GM19035 (cell line): ENCODE measurements at regions not wholly inside any gene's neighbourhood (a gene's known extent, or its start where the extent isn't known, plus 50 kb on each side); places are given as distances from the start of the nearest gene placed in this dataset.

Source experiments
- ATAC-seq: cut with Tn5 transposase; IDR thresholded peaks from one replicate; pipeline ENCODE4 v1.9.1; 2021; ENCODE audit not compliant: unreplicated experiment

DNA sequence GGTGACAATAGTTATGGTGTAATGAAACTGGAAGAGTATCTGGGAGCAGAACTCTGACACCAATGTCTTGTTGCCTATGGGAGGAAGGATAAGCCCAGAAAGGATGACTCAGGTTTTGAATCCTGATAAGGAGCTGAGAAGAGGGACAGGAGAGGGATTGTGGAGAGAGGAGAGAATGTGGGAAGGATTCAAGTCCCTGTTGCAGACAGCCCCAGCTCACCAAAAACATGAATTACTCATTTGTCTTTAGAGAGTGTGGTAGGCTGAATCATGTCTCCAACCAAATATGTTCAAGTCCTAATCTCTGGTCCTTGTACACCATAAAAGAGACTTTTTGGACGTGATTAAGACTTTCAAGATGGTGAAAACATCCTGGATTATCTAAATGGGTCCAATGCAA lies 206.9 kb upstream of the PHYHIPL start:
- no peak for ATAC-seq

DNA sequence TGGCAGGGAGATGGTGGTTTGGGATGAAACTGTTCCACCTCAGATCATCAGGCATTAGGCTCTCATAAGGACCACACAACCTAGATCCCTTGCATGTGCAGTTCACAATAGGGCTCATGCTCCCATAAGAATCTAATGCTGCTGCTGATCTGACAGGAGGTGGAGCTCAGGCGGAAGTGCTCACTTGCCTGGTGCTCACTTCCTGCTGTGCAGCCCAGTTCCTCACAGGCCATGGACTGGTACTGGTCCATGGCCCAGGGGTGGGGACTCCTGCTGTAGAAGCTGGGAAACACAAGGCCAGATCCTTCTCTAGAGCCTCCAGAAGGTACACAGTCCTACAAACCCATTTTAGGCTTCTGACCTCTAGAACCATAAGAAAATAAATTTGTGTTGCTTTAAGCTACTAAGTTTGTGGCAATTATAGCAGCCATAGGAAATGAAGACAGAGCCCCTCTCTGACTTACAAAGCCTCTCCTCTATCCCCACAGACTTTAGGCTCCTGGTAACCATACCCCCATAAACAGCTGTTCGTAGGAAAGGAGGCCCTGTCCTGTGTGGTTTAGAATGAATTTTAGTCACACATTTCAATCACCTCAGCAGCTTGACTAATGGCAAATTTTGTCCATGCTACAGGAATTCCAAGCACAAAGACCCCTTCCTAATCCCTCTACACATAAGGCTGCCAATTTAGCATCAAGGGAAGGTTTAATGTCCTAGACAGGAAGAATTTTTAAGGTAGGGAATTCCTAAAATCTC lies 206.1 kb upstream of the PHYHIPL start:
- no peak for ATAC-seq

DNA sequence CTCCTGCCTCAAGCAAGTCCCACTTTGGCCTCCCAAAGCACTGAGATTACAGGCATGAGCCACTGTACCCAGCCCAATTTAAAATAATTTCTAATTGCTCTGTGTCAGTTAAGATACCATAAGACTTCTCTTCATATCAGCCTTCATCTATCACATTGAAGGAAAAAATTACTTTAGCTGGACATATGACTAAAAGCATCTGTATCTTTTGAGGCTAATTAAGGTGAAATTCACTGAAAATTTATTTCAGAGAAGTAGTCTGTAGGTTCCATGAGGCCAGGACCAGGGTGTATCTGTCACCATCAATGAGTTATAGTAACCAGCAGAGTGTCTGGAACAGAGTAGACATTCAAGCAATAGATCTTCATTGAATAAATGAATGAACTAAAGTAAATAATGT lies 205.2 kb upstream of the PHYHIPL start:
- no peak for ATAC-seq

DNA sequence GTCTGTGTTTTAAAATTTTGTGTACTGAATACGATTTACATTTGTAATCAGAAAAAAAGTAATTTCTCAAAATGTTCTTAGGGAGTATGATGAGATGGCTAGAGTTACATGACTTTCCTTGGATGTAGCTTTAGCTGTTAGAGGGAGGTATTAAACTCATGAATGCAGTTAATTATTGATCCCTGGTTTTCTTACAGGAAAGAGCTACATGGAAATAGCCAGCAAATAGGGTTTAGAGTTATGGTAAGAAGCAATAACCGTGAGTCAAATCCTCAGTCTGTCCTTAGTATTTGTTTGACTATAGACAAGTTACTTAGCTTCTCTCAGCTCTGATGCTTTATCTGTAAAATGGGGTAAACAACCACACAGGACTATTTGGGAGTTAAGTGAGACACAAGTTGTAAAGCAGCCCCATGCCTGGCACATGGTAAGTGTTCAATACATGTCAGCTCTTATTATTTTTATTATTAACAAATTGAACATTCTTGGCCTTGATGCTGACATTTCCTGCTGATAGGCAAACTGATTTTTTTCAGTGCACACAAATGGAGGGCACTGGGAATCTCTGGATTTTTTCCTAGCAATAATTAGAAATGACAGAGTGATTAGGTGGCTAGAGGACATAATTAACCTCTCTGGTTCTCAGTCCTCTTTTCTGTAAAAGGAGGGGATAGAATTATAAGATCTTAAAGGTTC lies 204.5 kb upstream of the PHYHIPL start:
- no peak for ATAC-seq

DNA sequence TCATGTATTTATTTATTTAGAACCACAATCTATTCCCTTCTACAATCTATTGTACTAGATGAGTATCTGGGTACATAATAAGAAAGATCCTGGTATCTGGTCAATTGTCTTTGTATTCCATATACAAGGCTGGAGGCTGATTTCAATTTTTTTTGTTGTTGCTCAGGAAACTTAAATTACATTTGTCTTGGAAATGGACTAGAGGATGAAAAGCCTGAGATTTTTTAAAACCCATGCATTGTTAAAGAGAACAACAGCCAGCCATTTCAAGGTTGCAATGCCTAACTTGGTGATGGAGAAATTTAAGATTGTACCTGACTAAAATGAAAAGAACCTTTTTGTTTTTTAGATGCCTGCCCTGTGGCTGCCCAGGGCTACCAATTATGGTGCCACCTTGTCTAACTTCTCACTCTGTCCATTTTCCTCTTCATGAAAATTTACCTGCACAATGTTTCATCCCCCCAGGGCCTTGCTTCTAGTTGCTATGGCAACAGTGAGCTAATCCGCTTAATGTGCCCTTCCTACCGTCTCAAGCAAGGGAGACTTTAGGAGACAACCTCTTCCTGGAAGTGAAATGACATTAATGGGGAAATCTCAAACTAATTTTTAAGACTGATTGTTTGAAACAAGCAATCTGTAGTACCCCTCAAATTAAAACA lies 203.7 kb upstream of the PHYHIPL start:
- ATAC-seq = no peak

DNA sequence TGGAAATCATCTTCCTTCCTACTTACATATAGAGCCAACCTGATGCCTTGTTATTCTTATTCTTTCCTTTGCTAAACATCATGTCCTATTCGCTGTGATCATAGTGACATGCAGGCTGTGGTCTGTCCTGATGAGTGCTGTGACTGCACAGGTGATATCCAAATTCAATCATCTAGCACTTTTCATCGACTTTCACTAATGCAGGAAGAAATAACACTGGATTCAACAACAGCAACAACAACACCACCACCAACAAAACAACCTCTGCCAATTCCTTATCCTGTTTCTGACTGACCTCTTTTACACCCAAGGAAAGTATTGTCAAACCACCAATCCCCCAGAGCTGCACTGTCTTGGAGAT lies 203.2 kb upstream of the PHYHIPL start:
- no peak for ATAC-seq

DNA sequence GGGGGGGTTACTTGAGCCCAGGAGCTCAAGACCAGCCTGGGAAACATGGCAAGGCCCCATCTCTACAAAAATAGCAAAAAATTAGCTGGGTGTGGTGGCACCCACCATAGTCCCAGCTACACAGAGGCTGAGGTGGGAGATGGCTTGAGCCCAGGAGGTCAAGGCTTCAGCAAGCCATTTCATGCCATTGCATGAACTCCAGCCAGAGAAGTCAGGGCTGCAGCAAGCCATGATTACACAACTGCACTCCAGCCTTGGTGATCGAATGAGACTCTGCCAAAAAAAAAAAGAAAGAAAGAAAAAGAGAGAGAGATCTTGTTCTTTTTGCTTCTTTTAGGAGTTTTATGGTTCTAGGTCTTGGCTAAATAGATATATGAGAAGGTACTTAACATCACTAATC lies 200.2 kb upstream of the PHYHIPL start:
- ATAC-seq = no peak

DNA sequence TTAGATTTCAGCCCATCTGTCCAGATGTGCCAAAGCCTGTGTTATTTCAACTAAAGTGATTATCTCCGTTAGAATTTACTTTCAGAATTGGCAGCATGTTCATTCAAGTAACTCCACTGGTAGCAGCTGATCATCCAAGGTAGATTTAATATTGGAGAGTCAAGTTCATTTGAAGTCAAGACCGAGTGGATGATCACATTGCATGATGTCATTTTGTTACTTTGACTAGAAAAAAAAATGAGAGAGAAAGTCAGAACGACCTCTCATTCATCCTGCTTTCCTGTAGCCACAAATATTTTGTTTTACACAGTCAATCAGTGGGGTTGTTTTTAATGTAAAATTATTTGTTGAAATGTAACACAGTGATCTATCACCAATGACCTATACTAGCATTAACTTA lies 196.7 kb upstream of the PHYHIPL start:
- no peak for ATAC-seq

DNA sequence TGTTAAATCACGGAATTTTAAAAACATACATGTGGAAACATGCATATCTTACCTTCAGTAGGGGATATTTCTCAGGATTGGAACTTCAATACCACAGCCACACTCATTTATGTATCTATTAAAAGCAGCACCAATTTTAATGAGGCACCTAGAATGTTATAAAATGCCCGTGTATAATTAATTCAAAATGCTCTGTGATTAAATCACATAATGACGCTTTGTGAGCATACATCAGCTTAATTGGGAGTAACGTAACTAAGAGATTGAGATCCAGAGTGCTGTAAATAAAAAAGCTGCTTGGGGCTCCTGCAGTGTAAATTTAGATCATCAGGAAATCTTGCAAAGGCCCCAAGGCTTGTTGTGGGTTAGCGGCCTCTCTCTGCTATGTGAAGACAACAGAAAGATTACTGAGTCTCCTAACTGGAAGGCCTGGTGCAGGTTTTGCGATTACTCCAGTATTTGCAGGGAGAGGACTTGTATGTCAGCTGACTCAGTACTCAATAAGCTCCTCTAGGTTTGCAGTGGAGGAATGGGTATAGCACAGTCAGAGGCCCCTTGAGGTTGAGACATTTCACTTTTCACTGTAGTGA lies 195.5 kb upstream of the PHYHIPL start:
- ATAC-seq = no peak

DNA sequence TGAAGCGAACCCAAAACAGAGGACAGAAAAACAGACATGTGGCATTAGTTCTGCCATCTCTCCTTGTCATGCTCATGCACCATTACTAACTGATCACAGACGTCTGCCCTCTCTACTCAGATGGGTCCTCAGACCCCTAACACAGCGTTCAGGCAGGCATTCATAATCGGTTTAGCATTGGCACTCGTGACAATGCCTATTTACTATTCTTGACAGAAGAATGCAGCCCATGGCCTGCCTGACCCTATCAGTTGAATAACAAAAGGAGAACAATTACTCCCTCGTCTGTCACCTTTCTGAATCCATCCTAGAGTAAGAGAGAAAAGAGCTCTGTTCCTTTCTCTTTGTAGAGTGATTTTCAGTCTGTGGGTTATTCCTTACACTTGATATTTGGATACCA lies 194.6 kb upstream of the PHYHIPL start:
- ATAC-seq = no peak

DNA sequence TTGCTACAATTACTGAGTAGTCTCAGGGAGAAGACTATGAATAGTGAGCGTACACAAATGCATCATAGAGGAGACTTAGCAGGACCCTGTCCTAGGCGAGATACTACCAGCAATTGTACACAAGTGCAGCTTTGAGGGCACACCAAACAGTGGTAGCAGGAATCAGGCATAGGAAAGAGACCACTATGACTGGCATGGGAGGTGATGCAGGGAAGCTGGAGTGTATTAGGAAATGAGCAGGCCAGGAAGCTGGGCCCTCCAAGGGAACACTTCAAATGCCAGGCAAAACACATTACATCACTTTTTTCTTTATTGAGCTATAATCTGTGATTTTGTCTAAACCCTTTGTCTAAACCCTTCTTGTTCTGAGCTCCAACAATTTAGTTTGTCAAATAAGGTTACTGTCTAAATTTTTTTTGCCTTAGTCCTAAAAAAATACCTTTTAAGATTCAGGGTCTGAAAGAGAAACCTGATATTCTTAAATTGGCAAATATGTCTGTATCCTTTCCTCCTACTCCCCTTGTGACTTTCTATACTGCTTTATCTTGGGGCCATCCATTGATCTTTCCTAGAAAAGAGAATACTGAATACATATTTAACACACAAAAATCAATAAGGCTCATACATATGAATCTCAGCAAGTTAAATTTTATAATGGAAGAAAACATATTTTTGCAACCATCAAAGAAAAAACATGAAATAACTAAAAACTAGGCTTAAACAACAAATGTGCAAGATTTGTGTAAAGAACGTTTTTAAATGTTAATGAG lies 193.8 kb upstream of the PHYHIPL start:
- ATAC-seq = no peak

DNA sequence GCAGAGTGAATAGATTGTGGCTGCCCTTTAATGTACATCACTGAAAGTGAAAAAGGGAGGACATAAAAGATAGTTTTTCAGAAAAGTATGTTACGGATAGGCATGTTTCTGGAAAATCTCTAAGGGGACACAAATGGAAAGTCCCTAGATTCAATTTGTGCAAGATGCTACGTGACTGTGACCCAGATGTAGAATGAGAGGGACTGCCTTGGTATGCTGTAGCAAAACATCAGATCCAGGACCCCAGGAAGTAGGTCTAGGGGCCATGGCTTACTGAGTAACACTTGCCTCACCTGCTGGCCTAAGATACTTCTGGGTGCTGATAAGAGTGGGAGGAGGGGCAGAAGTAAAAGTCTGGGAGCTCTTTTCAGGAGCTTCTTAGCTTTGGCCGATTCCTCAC lies 191.2 kb upstream of the PHYHIPL start:
- no peak for ATAC-seq

DNA sequence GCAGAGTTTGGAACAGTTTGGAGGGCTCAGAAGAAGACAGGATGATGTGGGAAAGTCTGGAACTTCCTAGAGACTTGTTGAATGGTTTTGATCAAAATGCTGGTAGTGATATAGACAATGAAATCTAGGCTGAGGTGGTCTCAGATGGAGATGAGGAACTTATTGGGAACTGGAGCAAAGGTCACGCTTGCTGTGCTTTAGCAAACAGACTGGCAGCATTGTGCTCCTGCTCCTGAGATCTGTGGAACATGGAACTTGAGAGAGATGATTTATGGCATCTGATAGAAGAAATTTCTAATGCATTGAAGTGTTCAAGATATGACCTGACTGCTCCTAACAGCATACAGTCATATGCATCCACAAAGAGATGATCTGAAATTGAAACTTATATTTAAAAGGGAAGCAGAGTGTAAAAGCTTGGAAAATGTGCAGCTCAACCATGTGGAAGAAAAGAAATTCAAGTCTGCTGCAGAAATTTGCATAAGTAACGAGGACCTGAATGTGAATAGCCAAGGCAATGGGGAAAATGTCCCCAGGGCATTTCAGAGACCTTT lies 186.9 kb upstream of the PHYHIPL start:
- ATAC-seq = no peak

DNA sequence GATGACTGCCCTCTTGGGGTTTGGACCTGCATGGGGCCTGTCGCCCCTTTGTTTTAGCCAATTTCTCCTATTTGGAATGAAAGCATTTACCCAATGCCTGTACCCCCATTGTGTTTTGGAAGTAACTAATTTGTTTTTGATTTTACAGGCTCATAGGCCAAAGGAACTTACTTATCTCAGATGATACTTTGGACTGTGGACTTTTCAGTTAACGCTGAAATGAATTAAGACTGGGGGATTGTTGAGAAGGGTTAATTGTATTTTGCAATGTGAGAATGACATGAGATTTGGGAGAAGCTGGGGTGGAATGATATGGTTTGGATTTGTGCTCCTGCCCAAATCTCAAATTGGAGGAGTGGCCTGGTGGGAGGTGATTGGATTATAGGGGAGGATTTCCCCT lies 185.8 kb upstream of the PHYHIPL start:
- no peak for ATAC-seq

DNA sequence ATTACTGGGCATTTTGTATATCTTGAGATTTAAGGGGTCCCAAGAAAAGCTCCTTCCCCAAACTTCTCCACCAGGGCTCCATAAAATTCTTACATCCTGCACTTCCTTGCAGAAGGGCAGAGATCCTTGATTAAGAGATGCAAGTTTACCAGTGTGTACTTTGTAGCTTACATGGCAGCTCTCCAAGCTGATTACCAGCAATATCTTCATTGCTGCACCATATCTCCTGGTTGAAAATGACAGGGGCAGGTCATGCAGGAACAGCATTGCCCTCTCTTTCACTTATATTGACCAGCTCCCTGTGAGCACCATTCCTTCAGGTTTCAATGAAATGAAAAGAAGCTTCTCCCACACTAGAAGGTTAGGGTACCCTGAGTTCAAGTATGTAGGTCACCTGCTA lies 184.6 kb upstream of the PHYHIPL start:
- no peak for ATAC-seq

DNA sequence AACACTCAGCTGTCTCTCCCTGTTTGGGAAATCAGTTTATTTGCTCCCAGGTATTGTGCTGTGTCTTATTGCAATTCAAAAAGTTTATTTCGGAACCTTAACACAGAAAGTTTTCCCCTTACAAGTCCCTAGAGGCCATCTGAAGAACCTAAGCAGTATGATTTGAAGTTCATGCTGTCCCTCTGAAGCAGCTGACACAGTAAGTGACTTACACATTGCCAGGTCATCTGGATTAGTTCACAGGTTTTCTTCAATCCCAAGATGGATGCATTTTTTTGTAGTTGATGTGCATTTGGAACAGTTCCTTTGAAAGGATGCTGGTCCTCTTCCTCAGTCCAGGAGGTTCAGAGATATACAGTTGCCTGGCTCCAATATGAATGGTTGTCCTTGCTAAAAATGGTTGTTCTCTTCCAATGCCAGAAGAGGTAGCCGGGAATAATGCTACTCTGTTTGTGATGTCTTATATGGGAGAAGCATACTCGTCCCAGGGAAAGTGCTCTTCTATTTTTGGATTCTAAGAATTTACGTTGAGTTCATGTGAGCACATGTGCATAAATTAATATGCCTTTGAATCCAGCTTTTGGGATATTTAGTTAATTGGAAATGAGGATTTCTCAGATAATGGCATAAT lies 183.5 kb upstream of the PHYHIPL start:
- ATAC-seq = no peak

DNA sequence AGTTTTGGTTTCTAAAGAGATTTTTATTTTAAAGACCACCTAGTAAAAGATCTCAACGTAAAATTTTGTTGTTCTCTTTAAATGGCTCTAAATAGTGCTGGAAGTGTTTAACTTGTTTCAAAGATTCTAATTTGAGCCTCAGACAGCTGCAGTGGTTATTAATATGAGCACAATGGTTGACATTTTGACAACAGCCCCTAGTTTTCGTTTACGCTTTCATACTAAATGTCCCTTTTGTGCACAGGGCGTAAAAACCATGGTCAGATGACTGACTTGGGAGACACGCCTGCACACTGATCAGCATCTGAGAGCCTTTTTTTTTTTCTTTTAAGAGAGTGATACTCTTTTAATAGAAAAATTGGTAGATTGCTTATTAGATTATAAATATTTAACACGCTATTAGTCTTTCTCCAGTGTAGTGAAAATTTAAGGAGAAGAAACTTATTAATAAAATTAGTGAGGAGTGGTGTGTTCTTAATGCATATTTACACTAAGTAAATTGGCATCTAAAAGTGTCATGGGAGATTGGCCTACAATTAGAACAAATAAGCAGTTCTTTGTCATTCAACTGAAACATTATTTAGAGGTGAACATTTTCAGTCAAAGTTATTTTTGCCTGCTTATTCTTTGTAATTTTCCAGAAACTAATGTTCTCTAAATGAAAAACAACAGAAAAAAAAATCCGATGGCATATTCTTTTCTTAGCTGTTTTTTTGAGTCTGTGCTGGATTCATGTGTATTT lies 182.8 kb upstream of the PHYHIPL start:
- ATAC-seq = peak; percentile 79

DNA sequence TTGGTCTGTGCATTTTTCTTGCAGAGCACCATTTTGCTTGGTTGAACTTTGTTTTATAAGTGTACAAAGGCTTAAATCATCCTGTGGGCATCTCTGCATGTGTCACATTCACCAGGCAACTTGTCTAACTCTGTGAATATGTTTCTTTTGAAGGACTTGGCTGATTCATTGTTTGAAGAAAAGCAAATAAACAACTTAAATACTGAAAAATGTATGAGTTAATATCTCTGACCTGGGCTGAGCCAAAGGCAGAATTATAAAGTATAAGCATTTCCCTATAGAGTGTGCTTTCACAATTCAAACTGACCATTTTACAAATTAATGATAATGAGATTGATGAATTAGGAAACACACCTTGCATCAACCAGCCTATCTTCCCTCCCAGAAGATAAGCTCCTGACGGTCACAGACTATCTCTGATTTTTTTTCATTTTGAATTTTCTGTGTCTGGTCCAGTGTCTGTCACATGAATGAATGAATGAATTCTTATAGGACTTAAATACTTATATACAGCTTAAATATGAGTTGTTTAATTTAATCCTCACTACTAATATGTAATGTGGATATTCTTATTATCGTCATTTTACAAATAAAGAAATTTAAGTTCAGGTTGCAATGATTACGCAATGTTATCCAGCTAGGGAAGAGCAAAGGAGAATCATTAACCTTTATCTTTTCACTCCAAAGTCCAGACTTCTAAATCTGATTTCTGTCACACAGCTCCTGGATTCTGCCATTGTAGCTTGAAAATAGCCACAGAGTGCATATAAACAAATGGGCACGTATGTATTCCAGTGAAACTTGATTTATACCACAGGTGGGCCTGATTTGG lies 182.0 kb upstream of the PHYHIPL start:
- ATAC-seq = no peak

DNA sequence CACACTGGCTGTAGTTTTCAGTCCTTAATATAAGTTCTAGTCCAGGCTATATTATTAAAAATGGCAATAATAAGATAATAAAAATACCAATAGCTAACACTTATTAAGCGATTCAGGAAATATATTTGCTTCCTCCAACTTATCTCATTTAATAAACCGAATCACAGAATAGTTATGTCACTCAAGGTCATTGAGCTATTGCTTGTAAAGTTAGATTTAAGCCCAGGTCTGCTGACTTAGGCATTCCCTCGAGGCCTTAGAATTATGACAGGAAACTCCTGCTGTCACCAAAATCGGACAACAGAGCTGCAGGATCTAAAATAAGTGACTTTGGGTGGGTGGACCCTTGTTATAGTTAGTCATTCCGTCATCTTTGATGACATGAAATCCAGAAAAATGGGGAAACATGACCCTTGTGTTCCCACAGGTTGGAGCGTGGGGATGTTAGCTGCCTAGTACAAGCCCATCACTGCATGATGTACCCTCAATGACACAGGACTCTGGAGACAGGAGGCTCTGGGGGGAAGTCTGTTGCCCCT lies 181.3 kb upstream of the PHYHIPL start:
- no peak for ATAC-seq
